Neural cell (in vitro differentiated cells): ENCODE measurements at regions not wholly inside any gene's neighbourhood (a gene's known extent, or its start where the extent isn't known, plus 50 kb on each side); places are given as distances from the start of the nearest gene placed in this dataset.

Experiments used
- CTCF ChIP-seq: fragments of 450-650 bp; IDR thresholded peaks from 2 replicates; pipeline ENCODE4 v1.5.1; 2014; ENCODE audit warnings: antibody characterized with exemption, mild to moderate bottlenecking, moderate library complexity; ENCODE audit not compliant: poor library complexity, severe bottlenecking
- EP300 ChIP-seq: fragments of 450-650 bp; conservative IDR thresholded peaks from 2 replicates; pipeline ENCODE4 v1.6.1; 2014; ENCODE audit warnings: antibody characterized with exemption, mild to moderate bottlenecking, moderate library complexity; ENCODE audit not compliant: poor library complexity, severe bottlenecking
- EZH2 ChIP-seq: fragments of 200-600, 300-800 bp; shearing (Covaris generic), sonication (generic); IDR thresholded peaks from 2 replicates; pipeline ENCODE4 v1.6.1; 2014; ENCODE audit warnings: antibody characterized with exemption, low read length, borderline replicate concordance, mild to moderate bottlenecking; ENCODE audit not compliant: insufficient read depth, poor library complexity, severe bottlenecking
- SMC3 ChIP-seq: fragments of 450-650 bp; conservative IDR thresholded peaks from 2 replicates; pipeline ENCODE4 v1.6.1; 2014; ENCODE audit warnings: antibody characterized with exemption, mild to moderate bottlenecking, moderate library complexity; ENCODE audit not compliant: poor library complexity
- TF ChIP-seq, protein P1 (sequence below): IDR thresholded peaks from 2 replicates; pipeline ENCODE4 v1.6.1; 2012; ENCODE audit warnings: borderline replicate concordance

DNA sequence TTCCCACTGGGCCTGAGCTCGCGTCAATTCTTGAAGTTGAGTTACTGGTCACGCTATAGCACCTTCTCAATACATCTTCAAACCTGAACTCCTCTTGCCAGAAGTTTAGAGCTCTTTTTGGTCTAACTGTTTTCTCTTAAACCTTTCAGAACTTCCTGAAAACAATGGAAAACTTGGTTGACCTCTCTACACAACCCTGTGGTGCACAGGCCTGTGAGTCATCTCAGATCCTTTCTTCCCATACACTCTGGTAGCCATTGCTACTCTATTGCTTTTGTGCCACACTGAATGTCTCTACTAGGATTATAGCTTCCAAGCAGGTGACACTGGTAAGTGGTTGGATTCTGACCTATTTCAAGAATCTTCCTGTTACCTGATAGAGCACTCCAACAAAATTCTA is 321.5 kb upstream of the FSIP2 start:
- TF ChIP-seq CTCF: no peak
- TF ChIP-seq, protein P1, sequence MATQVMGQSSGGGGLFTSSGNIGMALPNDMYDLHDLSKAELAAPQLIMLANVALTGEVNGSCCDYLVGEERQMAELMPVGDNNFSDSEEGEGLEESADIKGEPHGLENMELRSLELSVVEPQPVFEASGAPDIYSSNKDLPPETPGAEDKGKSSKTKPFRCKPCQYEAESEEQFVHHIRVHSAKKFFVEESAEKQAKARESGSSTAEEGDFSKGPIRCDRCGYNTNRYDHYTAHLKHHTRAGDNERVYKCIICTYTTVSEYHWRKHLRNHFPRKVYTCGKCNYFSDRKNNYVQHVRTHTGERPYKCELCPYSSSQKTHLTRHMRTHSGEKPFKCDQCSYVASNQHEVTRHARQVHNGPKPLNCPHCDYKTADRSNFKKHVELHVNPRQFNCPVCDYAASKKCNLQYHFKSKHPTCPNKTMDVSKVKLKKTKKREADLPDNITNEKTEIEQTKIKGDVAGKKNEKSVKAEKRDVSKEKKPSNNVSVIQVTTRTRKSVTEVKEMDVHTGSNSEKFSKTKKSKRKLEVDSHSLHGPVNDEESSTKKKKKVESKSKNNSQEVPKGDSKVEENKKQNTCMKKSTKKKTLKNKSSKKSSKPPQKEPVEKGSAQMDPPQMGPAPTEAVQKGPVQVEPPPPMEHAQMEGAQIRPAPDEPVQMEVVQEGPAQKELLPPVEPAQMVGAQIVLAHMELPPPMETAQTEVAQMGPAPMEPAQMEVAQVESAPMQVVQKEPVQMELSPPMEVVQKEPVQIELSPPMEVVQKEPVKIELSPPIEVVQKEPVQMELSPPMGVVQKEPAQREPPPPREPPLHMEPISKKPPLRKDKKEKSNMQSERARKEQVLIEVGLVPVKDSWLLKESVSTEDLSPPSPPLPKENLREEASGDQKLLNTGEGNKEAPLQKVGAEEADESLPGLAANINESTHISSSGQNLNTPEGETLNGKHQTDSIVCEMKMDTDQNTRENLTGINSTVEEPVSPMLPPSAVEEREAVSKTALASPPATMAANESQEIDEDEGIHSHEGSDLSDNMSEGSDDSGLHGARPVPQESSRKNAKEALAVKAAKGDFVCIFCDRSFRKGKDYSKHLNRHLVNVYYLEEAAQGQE: no peak
- TF ChIP-seq SMC3: no peak
- TF ChIP-seq EP300: no peak
- TF ChIP-seq EZH2: no peak
